Thoracic aorta (tissue), 2 donors: ENCODE measurements at regions not wholly inside any gene's neighbourhood (a gene's known extent, or its start where the extent isn't known, plus 50 kb on each side); places are given as distances from the start of the nearest gene placed in this dataset.

Experiments
- ATAC-seq: fragments of 150-250 bp; one replicate; pipeline ENCODE4 v1.8.0; 2017; ENCODE audit warnings: low read depth; ENCODE audit not compliant: insufficient number of reproducible peaks, low FRiP score
- DNase-seq: peaks from one replicate; pipeline ENCODE4 v3.0.0-alpha.2; 2020; ENCODE audit warnings: low spot score
- H3K27ac ChIP-seq, 2 donors: fragments of 200-600 bp; sonication (generic); 1 replicate in 1 of 2; 2 replicates in 1 of 2; pipeline ENCODE4 v1.5.1; 2016; ENCODE audit warnings: mild to moderate bottlenecking in 2 of 2, moderate library complexity in 2 of 2
- H3K27me3 ChIP-seq: fragments of 200-600 bp; sonication (generic); replicated peaks from 2 replicates; pipeline ENCODE4 v1.6.0; 2016; ENCODE audit warnings: mild to moderate bottlenecking; ENCODE audit not compliant: insufficient read depth
- H3K36me3 ChIP-seq: fragments of 200-600 bp; sonication (generic); one replicate; pipeline ENCODE4 v1.5.1; 2016
- H3K4me1 ChIP-seq, 2 donors: fragments of 200-600 bp; sonication (generic); 1 replicate in 1 of 2; 2 replicates in 1 of 2; pipeline versions ENCODE4 v1.5.1 to v1.6.0; 2016; ENCODE audit warnings: low read depth in 2 of 2, mild to moderate bottlenecking in 1 of 2; ENCODE audit not compliant: control insufficient read depth in 1 of 2
- H3K4me3 ChIP-seq: fragments of 200-600 bp; sonication (generic); 2 replicates; pipeline ENCODE4 v1.5.1; 2016; ENCODE audit warnings: mild to moderate bottlenecking
- H3K9me3 ChIP-seq: fragments of 200-600 bp; sonication (generic); 2 replicates; pipeline ENCODE4 v1.5.1; 2016
- TF ChIP-seq, protein P1 (sequence below): fragments of 200-600 bp; sonication (generic); IDR thresholded peaks from one replicate; pipeline ENCODE4 v1.5.1; 2019; ENCODE audit warnings: antibody characterized with exemption

DNA sequence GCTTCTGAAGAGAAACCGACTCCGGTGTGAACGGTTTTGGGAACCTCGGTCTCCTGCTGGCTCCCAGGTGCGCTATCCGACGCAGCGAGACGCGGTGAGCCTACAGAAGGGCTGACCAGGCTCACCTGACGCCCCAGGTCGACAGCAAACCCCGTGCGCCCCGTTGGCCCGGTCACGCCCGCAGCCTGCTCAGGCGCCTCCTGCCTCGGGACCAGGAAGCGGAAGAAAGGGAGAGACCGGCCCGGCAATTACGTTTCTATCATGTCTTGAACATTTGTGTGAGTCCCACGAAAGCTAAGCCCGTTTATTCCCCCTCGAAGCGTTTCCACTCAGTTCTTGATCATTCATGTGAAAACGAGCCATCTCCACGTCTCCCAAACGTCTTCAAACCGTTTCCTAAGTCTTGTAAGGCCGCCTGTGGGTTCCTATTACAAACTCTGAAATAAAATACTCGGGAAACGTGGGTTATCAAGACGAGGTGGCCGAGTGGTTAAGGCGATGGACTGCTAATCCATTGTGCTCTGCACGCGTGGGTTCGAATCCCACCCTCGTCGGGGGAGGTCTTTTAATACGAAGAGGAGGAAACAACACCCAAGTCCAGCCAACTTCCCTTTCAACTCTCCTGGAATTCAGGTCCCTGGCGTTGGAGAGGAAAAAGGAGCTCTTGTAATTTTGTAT is 150.5 kb upstream of the PRSS16 start:
- H3K4me3 ChIP-seq = peak overlapping the region; percentile 57
- H3K4me1 ChIP-seq = no peaks in the 10 kb centered on the region
- H3K27ac ChIP-seq = no peak overlapping the region
- no peak for DNase-seq
- TF ChIP-seq, protein P1, sequence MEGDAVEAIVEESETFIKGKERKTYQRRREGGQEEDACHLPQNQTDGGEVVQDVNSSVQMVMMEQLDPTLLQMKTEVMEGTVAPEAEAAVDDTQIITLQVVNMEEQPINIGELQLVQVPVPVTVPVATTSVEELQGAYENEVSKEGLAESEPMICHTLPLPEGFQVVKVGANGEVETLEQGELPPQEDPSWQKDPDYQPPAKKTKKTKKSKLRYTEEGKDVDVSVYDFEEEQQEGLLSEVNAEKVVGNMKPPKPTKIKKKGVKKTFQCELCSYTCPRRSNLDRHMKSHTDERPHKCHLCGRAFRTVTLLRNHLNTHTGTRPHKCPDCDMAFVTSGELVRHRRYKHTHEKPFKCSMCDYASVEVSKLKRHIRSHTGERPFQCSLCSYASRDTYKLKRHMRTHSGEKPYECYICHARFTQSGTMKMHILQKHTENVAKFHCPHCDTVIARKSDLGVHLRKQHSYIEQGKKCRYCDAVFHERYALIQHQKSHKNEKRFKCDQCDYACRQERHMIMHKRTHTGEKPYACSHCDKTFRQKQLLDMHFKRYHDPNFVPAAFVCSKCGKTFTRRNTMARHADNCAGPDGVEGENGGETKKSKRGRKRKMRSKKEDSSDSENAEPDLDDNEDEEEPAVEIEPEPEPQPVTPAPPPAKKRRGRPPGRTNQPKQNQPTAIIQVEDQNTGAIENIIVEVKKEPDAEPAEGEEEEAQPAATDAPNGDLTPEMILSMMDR = no peak
- H3K9me3 ChIP-seq = no peaks in the 10 kb centered on the region
- H3K27me3 ChIP-seq = no peaks in the 10 kb centered on the region
- ATAC-seq = no peak
- H3K36me3 ChIP-seq = no peaks in the 10 kb centered on the region

DNA sequence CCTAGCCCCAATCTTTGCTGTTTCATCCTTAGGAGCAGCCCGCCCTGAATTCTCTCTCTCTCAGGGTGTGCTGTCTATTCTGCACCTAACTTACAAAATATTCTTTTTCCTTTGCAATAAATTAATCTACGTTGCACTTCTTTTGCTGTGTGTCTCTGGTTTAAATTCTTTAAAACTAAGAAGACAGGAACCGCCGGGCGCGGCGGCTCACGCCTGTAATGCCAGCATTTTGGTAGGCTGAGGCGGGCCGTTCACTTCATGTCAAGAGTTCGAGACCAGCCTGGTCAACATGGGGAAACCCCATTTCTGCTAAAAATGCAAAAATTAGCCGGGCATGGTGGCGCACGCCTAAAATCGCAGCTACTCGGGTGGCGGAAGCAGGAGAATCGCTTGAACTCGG is 148.5 kb upstream of the PRSS16 start:
- Histone ChIP-seq H3K36me3 (no peaks in the 10 kb centered on the region), H3K27ac (no peak overlapping the region), H3K9me3 (no peaks in the 10 kb centered on the region), H3K4me3 (no peak overlapping the region), H3K4me1 (no peaks in the 10 kb centered on the region), H3K27me3 (no peaks in the 10 kb centered on the region)
- TF ChIP-seq, protein P1 = no peak
- no peak for ATAC-seq
- DNase-seq = no peak

DNA sequence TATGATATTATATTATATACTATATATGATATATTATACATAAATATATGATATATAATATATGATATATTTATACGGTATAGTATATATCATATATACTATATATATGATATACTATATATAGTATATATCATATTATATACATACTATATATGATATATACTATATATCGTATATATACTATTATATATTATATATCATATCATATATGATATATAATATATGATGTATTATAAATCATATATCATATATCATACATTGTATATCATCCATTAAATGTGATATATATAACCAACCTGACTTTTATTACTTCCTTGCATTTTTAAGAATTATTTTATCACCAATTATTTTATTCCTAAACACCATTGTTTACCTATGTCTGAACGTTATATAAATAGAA is 146.6 kb upstream of the PRSS16 start:
- Histone ChIP-seq H3K9me3 (no peaks in the 10 kb centered on the region), H3K4me1 (no peaks in the 10 kb centered on the region), H3K36me3 (no peaks in the 10 kb centered on the region), H3K4me3 (no peak overlapping the region), H3K27ac (no peak overlapping the region), H3K27me3 (no peaks in the 10 kb centered on the region)
- TF ChIP-seq, protein P1 = no peak
- no peak for DNase-seq
- ATAC-seq = no peak

DNA sequence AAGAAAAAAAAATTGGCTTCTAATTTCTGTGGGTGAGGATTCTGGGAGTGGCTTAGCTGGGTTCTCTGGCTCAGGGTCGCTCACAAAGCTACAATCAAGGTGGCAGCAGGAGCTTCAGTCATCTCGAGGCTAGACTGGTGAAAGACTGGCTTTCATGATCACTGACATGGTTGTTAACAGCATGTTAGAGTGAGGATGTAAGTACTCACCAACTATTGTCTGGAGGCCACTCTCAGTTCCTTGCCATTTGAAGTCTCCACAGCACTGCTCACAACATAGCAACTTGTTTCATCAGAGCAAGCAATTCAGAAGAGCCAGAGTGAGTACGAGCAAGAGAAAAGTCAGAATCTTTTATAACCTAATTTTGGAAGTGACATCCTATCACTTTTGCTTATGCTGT is 145.7 kb upstream of the PRSS16 start:
- no peak overlapping the region for H3K27ac ChIP-seq
- no peaks in the 10 kb centered on the region for H3K4me1 ChIP-seq
- H3K27me3 ChIP-seq = no peaks in the 10 kb centered on the region
- DNase-seq (no peak), ATAC-seq (no peak)
- no peak overlapping the region for H3K4me3 ChIP-seq
- TF ChIP-seq, protein P1 = no peak
- no peaks in the 10 kb centered on the region for H3K36me3 ChIP-seq
- no peaks in the 10 kb centered on the region for H3K9me3 ChIP-seq

DNA sequence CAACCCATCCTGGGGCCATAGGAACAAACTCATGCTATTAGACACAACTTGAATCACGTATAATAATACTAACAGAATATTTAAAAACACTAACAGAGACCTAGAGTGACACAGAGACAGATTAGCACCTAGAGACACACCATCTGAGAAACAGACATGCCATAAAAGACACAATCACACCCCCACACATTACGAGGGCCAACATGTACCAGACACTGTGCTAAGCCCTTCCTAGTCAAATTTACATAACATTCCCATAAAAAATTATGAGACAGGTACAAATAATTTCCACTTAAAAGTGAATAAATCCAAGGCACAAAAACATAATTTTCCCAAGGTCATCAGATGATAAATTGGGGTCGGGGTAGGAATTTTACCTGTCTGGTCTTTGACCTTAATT is 141.1 kb upstream of the PRSS16 start:
- no peaks in the 10 kb centered on the region for H3K9me3 ChIP-seq
- ATAC-seq (no peak), DNase-seq (no peak)
- no peaks in the 10 kb centered on the region for H3K4me1 ChIP-seq
- H3K4me3 ChIP-seq = no peak overlapping the region
- H3K27me3 ChIP-seq = no peaks in the 10 kb centered on the region
- TF ChIP-seq, protein P1 = no peak
- no peaks in the 10 kb centered on the region for H3K36me3 ChIP-seq
- H3K27ac ChIP-seq = no peak overlapping the region
